Activated CD8-positive, alpha-beta T cell treated with anti-CD3 and anti-CD28 coated beads, Interleukin-2, amount 10 ng/mL, durations not matched to agents 7 days and 5 days (primary cell): ENCODE measurements at regions not wholly inside any gene's neighbourhood (a gene's known extent, or its start where the extent isn't known, plus 50 kb on each side); places are given as distances from the start of the nearest gene placed in this dataset.
"Not testable (repeated sequence)": the region's sequence is repeated elsewhere in the genome, so short reads cannot be mapped to it uniquely, and the experiment has no call there.

Source experiments
- ATAC-seq: fragments of 150-1000 bp; cut with Tn5 transposase; one replicate; pipeline ENCODE4 v1.10.0; 2021; ENCODE audit warnings: moderate library complexity
- CTCF ChIA-PET: fragments of 350-600 bp; sonication (Branson Sonifier 250); formaldehyde crosslinking; loops from one replicate; lab custom pipeline; 2021; ENCODE audit warnings: antibody characterized with exemption; lab: Charles Lee
- POLR2A ChIA-PET: fragments of 350-600 bp; sonication (Branson Sonifier 250); formaldehyde crosslinking; loops from one replicate; lab custom pipeline; 2021; ENCODE audit warnings: antibody characterized with exemption; lab: Charles Lee
- DNase-seq: peaks from one replicate; pipeline ENCODE4 v3.0.0-alpha.2; 2020
- H3K27ac Mint-ChIP-seq: one replicate; pipeline ENCODE4 v1.8.0; 2021; ENCODE audit warnings: mild to moderate bottlenecking, mixed read lengths
- H3K27me3 Mint-ChIP-seq: one replicate; pipeline ENCODE4 v1.8.0; 2021; ENCODE audit warnings: low read depth, mixed read lengths
- H3K36me3 Mint-ChIP-seq: one replicate; pipeline ENCODE4 v1.8.0; 2021; ENCODE audit warnings: low read depth, mixed read lengths
- H3K4me1 Mint-ChIP-seq: one replicate; pipeline ENCODE4 v1.8.0; 2021; ENCODE audit warnings: low read depth, mixed read lengths
- H3K4me3 Mint-ChIP-seq: one replicate; pipeline ENCODE4 v1.8.0; 2021; ENCODE audit warnings: mild to moderate bottlenecking, mixed read lengths
- H3K9me3 Mint-ChIP-seq: one replicate; pipeline ENCODE4 v1.8.0; 2022; ENCODE audit warnings: mixed read lengths; ENCODE audit not compliant: insufficient read depth

DNA sequence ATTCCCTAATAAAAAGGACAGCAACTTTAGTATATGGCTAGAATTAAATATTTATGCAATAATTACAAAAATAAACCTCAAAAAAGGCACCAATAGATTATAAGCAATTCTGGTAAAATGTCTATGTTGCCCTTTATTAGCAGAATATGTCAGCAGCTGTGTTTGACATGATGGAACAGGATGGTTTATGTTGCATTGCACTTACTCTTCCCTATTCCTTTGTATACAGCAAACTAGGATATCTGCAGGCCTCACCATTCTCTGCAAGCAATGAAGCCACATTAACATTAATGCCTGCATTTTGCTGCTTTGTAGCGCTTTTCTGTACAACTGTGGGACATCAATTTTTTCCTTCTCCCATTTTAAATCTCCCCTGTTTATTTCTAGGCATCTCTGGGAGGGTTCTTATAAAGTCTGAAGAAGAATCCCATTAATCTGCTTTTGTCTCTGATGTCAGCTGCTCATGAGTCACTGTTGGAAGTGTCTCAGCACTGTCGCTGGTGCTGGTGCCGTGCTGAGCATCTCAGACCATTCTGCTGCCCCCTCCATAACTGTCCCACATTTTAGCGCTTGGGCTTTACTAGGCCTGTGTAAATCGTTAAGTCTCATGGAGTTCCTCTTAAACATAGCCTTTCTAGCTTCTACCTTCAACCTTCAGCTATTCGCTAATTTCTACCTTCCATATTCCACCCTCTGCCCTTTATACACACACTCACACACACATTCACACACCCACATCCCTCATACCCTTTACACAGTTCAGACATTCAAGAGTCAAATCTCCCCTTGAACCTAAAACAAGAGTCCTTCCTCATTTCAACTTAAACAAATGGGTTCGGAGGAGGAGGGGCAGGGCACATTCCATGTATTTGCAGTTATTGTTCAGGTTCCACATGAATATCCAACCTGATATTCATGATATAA, 64.4 kb upstream of the TRHDE start:
- no peak overlapping the region for H3K4me3 Mint-ChIP-seq
- DNase-seq: no peak
- H3K27me3 Mint-ChIP-seq: no peaks in the 10 kb centered on the region
- ChIA-PET POLR2A (no interaction called here), CTCF (no interaction called here)
- no peaks in the 10 kb centered on the region for H3K36me3 Mint-ChIP-seq
- H3K4me1 Mint-ChIP-seq: no peaks in the 10 kb centered on the region
- no peaks in the 10 kb centered on the region for H3K9me3 Mint-ChIP-seq
- no peak for ATAC-seq
- no peak overlapping the region for H3K27ac Mint-ChIP-seq

DNA sequence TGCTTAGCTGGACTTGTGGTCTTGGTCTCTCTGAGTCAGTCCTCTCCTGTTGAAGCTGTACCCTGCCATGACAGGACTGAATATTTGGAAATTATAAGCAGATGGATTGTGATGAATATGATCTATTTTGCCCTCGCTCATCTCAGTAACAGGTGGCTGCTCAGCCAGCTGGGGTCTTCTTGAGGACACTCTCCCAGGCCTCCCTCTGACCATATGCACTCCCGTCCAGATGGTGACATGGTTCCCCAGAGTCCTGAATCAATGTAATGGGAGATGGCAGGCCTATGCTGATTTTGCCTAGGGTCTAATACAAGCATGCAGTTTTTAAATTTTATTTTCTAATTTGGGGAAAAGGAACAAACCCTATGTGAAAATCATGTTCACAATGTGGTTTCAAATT, 63.1 kb upstream of the TRHDE start:
- POLR2A ChIA-PET: no interaction called here
- CTCF ChIA-PET: no interaction called here

DNA sequence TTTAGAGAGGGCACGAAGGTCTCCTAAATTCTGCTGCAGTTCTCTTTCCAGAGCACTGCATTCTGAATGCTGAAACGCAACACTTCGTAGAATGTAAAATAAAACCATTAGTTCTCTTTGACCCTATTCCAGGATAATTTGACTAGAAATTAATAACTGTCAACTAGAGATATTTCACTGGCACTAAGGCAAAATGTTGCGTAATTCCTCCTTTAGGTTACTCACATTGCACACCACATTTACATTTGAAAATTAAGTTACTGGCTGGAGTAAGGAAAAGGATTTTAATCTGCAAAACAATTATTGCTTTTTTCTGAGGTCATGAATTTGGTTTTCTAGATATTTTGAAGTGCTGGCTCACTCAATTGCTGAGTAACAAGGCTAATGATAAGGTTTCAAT, 58.0 kb upstream of the TRHDE start:
- Mint-ChIP-seq H3K27me3 (no peaks in the 10 kb centered on the region), H3K9me3 (no peaks in the 10 kb centered on the region), H3K4me3 (no peak overlapping the region), H3K4me1 (no peaks in the 10 kb centered on the region), H3K27ac (no peak overlapping the region), H3K36me3 (no peaks in the 10 kb centered on the region)
- DNase-seq (no peak), ATAC-seq (no peak)
- POLR2A ChIA-PET: no interaction called here
- CTCF ChIA-PET: no interaction called here

More for the DNA sequence above, 63.1 kb upstream of the TRHDE start:
- no peak overlapping the region for H3K4me3 Mint-ChIP-seq
- no peak for DNase-seq
- H3K36me3 Mint-ChIP-seq: no peaks in the 10 kb centered on the region
- no peaks in the 10 kb centered on the region for H3K4me1 Mint-ChIP-seq
- no peak for ATAC-seq
- H3K27me3 Mint-ChIP-seq: no peaks in the 10 kb centered on the region
- no peak overlapping the region for H3K27ac Mint-ChIP-seq
- no peaks in the 10 kb centered on the region for H3K9me3 Mint-ChIP-seq

DNA sequence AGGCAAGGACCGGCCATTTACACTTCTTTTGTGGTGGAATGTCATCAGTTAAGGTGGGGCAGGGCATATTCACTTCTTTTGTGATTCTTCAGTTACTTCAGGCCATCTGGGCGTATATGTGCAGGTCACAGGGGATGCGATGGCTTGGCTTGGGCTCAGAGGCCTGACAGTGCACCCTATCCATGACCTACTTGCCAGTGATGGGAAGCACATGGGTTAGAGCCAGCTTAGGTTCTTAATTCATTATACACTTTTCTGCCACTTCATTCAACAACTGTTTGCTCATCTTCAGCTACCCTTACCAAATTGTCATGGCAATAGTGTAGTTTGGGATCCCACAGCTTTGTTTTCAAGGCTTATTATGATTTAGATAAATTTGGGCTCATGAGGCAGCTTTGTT, 56.9 kb upstream of the TRHDE start:
- H3K9me3 Mint-ChIP-seq, H3K36me3 Mint-ChIP-seq, H3K4me1 Mint-ChIP-seq, H3K27ac Mint-ChIP-seq, H3K27me3 Mint-ChIP-seq, H3K4me3 Mint-ChIP-seq, DNase-seq, POLR2A ChIA-PET, ATAC-seq, CTCF ChIA-PET: not testable (repeated sequence)

DNA sequence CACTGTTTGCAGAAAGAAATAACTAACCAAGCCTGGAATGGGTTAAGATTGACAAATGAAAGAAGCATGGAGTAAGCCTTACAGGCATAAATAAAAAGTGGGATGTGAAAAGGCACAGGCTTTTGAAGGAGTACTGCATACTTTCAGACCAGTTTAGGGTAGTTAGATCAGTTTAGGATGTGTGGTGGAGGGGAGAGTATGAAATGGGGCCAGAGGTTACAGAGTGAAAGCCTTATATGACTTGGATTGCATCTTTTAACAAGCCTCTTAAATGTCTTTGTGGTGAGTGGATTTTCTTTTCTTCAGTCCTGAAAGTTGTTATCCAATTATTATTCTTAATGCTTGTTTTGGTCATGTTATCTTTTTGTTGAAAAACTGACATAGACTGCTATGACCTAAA, 52.2 kb upstream of the TRHDE start:
- no peaks in the 10 kb centered on the region for H3K9me3 Mint-ChIP-seq
- H3K4me3 Mint-ChIP-seq: no peak overlapping the region
- no peak overlapping the region for H3K27ac Mint-ChIP-seq
- H3K27me3 Mint-ChIP-seq: no peaks in the 10 kb centered on the region
- ChIA-PET CTCF (no interaction called here), POLR2A (no interaction called here)
- ATAC-seq (no peak), DNase-seq (no peak)
- H3K36me3 Mint-ChIP-seq: no peaks in the 10 kb centered on the region
- no peaks in the 10 kb centered on the region for H3K4me1 Mint-ChIP-seq
